Adipocyte (in vitro differentiated cells): ENCODE measurements at regions not wholly inside any gene's neighbourhood (a gene's known extent, or its start where the extent isn't known, plus 50 kb on each side); places are given as distances from the start of the nearest gene placed in this dataset.
A peak's percentile ranks its signal among the peaks of the same experiment; 100 is the strongest.

Experiments used
- DNase-seq: peaks from one replicate; pipeline ENCODE4 v3.0.0-alpha.2; 2015; ENCODE audit warnings: low read depth
- H3K27me3 ChIP-seq: replicated peaks from 2 replicates; pipeline ENCODE4 v1.7.0; 2013; ENCODE audit warnings: mild to moderate bottlenecking, low read length, moderate library complexity; ENCODE audit not compliant: control insufficient read depth, insufficient read depth
- H3K36me3 ChIP-seq: 2 replicates; pipeline ENCODE4 v1.7.0; 2013; ENCODE audit warnings: low read length, mild to moderate bottlenecking, moderate library complexity; ENCODE audit not compliant: control insufficient read depth, insufficient read depth, severe bottlenecking
- H3K4me1 ChIP-seq: 2 replicates; pipeline ENCODE4 v1.7.0; 2013; ENCODE audit warnings: mild to moderate bottlenecking, low read length, moderate library complexity; ENCODE audit not compliant: control insufficient read depth, insufficient read depth
- H3K4me3 ChIP-seq: 2 replicates; pipeline ENCODE4 v1.7.0; 2013; ENCODE audit warnings: mild to moderate bottlenecking, low read length, moderate library complexity
- H3K9ac ChIP-seq: 2 replicates; pipeline ENCODE4 v1.7.0; 2013; ENCODE audit warnings: mild to moderate bottlenecking, low read length, moderate library complexity
- H3K9me3 ChIP-seq: 2 replicates; pipeline ENCODE4 v1.7.0; 2013; ENCODE audit warnings: mild to moderate bottlenecking, low read length, moderate library complexity; ENCODE audit not compliant: control insufficient read depth

GRCh38 chr10:129171812-129172211, 295.2 kb upstream of the MGMT start:
- Histone ChIP-seq H3K9ac (no peak overlapping the region), H3K27me3 (no peaks in the 10 kb centered on the region)

DNA sequence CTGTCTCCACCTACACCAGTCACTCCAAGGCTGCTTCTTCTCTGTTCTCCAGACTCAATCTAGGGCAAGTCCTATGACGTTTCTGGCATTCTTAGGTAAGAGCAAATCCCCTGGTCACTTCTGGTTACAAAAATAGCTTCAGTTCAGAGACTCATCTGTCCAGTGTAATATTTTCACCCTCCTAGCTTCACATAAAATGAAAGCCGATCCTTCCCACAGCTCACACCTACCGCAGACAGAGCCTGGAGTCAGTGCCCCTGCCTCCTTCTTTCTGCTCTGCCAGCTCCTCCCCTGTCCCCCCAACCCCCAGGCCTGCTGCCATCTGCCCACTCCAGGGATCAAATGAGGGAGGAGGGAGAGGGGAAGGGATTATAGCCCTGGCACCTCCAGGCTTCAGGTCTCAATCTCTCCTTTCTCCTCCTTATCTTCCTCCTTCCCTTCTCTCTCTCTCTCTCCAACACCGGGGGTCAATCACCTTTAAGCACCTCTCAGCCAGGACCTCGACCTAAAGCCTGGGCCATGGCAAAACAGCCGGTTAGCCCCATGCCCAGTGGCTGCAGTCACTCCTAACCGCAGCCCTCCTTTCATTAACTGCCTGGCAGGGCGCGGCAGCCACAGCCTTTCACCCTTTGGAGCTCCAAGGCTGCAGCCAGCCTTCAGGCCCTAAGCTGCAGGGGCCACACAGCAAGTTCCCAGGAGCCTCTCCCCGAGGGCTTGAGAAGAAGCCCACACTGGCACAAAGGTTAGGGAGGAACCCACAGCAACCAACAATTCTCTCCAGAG, 292.6 kb upstream of the MGMT start:
- Histone ChIP-seq H3K27me3 (peaks cover 6% of the 10 kb centered on the region), H3K4me1 (no peaks in the 10 kb centered on the region), H3K9me3 (no peaks in the 10 kb centered on the region), H3K4me3 (no peak overlapping the region), H3K36me3 (no peaks in the 10 kb centered on the region), H3K9ac (no peak overlapping the region)
- no peak for DNase-seq

More at GRCh38 chr10:129171812-129172211, 295.2 kb upstream of the MGMT start:
- Histone ChIP-seq H3K36me3 (no peaks in the 10 kb centered on the region), H3K4me3 (no peak overlapping the region), H3K4me1 (no peaks in the 10 kb centered on the region), H3K9me3 (no peaks in the 10 kb centered on the region)
- no peak for DNase-seq

- DNase-seq: no peak
- H3K9me3 ChIP-seq: no peaks in the 10 kb centered on the region
- H3K36me3 ChIP-seq: no peaks in the 10 kb centered on the region
- peaks cover 6% of the 10 kb centered on the region for H3K27me3 ChIP-seq
- no peaks in the 10 kb centered on the region for H3K4me1 ChIP-seq
- H3K4me3 ChIP-seq: no peak overlapping the region
- no peak overlapping the region for H3K9ac ChIP-seq
These were observed 287.6 kb upstream of the MGMT start for GRCh38 chr10:129179245-129179971.

DNA sequence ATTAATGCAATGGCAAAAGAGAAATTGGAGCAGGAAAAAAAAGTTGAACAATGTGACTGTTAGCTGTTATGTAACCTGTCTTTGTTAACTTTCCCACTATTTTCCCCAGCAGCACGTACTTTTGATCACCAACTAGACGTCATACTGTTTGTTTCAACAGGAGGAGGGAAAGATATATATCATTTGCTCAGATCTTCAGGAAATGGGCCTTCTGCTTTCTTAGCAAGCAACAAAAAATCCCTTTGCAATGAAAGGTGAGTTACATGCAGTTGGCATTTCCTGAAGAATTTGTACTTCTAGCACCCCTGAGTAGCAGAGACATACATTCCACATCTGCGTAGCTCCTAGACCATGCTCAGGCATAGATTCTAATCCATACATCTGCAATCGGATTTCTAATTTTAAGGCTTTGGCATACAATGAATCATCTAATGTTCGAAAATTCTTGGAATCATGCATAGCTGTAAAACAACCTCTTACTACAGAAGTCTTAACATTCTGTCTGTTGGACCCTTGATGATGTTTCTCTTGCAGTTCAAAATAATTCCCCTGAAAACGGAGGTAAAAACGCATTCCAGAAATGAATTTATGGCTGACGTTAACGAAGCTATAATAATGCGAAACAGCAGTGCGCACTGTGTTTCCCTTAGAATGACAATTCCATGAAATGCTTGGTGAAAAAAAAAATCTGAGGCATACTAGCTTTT, 286.9 kb upstream of the MGMT start:
- DNase-seq: no peak
- Histone ChIP-seq H3K9me3 (no peaks in the 10 kb centered on the region), H3K4me1 (no peaks in the 10 kb centered on the region), H3K36me3 (no peaks in the 10 kb centered on the region), H3K27me3 (peaks cover 6% of the 10 kb centered on the region), H3K4me3 (no peak overlapping the region), H3K9ac (no peak overlapping the region)

DNA sequence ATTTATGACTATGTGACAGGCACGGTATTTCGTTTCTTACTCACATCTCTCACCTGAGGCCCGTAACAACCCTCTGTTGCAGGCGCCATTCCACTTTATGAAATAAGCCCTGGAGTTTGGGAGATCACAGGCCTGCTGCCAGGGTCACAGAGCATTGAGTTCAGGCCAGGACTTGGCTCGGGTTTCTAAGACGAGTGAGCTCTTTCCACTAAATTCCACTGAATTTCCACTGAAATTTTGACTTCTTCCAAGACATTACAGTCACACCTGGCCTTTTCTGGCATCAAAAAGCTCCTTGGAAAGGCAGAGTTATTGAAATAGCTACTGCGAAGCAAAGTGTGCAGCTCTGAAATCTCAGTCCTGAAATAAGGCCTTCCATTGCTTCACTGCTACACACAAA, 282.8 kb upstream of the MGMT start:
- no peak overlapping the region for H3K4me3 ChIP-seq
- peaks cover 13% of the 10 kb centered on the region for H3K9me3 ChIP-seq
- H3K27me3 ChIP-seq: no peaks in the 10 kb centered on the region
- no peak for DNase-seq
- no peaks in the 10 kb centered on the region for H3K4me1 ChIP-seq
- no peaks in the 10 kb centered on the region for H3K36me3 ChIP-seq
- no peak overlapping the region for H3K9ac ChIP-seq

DNA sequence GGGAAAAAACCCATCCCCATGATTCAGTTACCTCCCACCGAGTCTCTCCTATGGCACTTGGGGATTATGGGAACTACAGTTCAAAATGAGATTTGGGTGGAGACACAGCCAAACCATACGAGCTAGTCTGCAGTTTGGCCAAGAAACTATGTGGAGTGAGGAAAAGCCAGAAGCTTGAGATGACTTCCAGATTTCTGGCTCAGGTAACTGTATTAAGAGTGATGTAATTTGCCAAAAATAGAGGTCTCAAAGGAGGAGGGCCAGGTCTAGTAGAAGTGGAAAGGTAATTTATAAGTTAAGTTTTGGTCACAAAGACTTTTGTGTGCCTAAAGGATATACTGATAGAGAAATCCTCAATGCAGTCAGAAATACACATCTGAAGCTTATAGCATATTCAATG, 279.7 kb upstream of the MGMT start:
- H3K9me3 ChIP-seq: peaks cover 13% of the 10 kb centered on the region
- H3K36me3 ChIP-seq: no peaks in the 10 kb centered on the region
- H3K4me3 ChIP-seq: no peak overlapping the region
- H3K9ac ChIP-seq: no peak overlapping the region
- no peak for DNase-seq
- peaks cover 8% of the 10 kb centered on the region for H3K4me1 ChIP-seq
- no peaks in the 10 kb centered on the region for H3K27me3 ChIP-seq

DNA sequence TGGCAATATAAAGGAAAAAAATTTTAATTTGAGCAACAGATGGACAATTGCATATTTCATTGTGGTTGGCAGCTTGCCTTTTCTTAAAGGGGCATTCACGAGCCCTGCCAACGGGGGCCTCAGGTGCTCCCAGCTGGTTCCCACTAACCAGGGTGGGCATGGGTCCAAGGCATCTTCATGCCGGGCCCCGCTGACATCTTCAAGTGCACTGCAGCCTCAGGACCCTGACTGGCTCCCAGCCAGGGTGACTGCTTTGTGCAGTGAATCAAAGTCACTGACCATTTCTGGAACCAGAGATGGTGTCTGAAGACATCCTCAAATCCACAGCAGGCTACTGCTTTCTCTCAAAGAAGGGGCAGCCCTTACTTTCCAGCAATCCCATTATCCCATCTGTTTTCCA, 275.2 kb upstream of the MGMT start:
- Histone ChIP-seq H3K27me3 (no peaks in the 10 kb centered on the region), H3K9ac (no peak overlapping the region), H3K4me3 (no peak overlapping the region), H3K4me1 (peaks cover 20% of the 10 kb centered on the region), H3K36me3 (no peaks in the 10 kb centered on the region), H3K9me3 (peaks cover 13% of the 10 kb centered on the region)
- no peak for DNase-seq

DNA sequence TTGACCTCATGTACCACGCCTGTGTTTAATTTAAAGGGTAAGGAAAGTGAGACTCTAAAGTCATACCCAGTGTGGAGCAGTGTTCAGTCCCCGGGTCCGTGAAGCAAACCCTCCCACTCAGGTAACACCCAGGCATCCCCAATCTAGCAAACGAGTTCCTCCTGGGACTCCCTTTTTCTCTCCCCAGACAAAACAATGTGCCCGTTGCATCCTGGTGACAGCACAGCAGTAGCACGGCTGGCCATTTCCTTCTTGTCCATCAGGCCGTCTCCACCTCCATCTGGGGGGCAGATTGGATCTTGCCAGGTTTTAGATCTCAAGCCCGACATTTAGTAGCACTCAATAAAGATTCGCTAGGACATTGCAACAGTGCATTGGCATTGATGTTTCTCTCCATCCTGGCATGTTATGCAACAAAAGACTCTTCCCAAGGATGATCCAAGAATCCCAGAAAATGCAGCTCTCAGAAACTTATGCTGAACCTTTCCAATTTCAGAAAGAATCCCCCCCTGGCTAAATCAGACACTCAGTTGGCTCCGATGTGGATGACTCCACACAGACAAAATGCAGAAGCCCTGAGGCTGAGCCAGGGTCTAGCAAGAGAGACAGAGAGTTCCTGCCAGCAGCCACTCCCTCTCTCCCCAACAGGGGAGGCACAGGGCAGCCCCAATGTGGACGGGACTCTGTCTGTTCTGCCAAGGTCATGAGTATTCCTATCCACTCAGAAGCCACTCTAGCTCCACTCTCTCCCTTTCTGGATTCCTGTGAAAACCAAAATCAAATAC, 274.5 kb upstream of the MGMT start:
- H3K9ac ChIP-seq: peak overlapping the region; percentile 76
- peak overlapping the region; percentile 76 for H3K4me3 ChIP-seq
- H3K9me3 ChIP-seq: peaks cover 8% of the 10 kb centered on the region
- DNase-seq: no peak
- H3K4me1 ChIP-seq: peaks cover 20% of the 10 kb centered on the region
- H3K27me3 ChIP-seq: no peaks in the 10 kb centered on the region
- H3K36me3 ChIP-seq: no peaks in the 10 kb centered on the region

- Histone ChIP-seq H3K36me3 (no peaks in the 10 kb centered on the region), H3K9me3 (peaks cover 4% of the 10 kb centered on the region), H3K4me1 (peaks cover 20% of the 10 kb centered on the region), H3K4me3 (peak overlapping the region; percentile 76), H3K27me3 (no peaks in the 10 kb centered on the region), H3K9ac (peak overlapping the region; percentile 76)
- no peak for DNase-seq
These were observed 273.9 kb upstream of the MGMT start for GRCh38 chr10:129193148-129193547.

GRCh38 chr10:129194181-129194870, 272.7 kb upstream of the MGMT start:
- no peak for DNase-seq

More at GRCh38 chr10:129194181-129194870, 272.7 kb upstream of the MGMT start:
- Histone ChIP-seq H3K27me3 (no peaks in the 10 kb centered on the region), H3K4me3 (no peak overlapping the region), H3K9ac (no peak overlapping the region), H3K4me1 (peaks cover 20% of the 10 kb centered on the region), H3K9me3 (no peaks in the 10 kb centered on the region), H3K36me3 (no peaks in the 10 kb centered on the region)
